GM12873 (cell line): ENCODE measurements at regions not wholly inside any gene's neighbourhood (a gene's known extent, or its start where the extent isn't known, plus 50 kb on each side); places are given as distances from the start of the nearest gene placed in this dataset.
A peak's percentile ranks its signal among the peaks of the same experiment; 100 is the strongest.

ENCODE experiments used
- CTCF ChIP-seq: IDR thresholded peaks from 2 replicates; pipeline ENCODE4 v1.5.1; 2012; ENCODE audit warnings: low read depth, mild to moderate bottlenecking, moderate library complexity, low read length, control low read depth; ENCODE audit not compliant: insufficient read depth; ENCODE audit errors: missing control alignments

- no peak for TF ChIP-seq CTCF
These were observed 107.8 kb upstream of the OXGR1 start for GRCh38 chr13:97101912-97102708.

GRCh38 chr13:97106323-97106722, 112.0 kb upstream of the OXGR1 start:
- no peak for TF ChIP-seq CTCF

- no peak for TF ChIP-seq CTCF
These were observed 113.7 kb upstream of the OXGR1 start for GRCh38 chr13:97107815-97108529.

- no peak for TF ChIP-seq CTCF
These were observed 113.6 kb upstream of the MBNL2 start for GRCh38 chr13:97108530-97108900.

GRCh38 chr13:97109256-97109655, 112.9 kb upstream of the MBNL2 start:
- TF ChIP-seq CTCF = no peak

- peak; percentile 94 for TF ChIP-seq CTCF
These were observed 112.2 kb upstream of the MBNL2 start for GRCh38 chr13:97109841-97110492.

- TF ChIP-seq CTCF = no peak
These were observed 111.2 kb upstream of the MBNL2 start for GRCh38 chr13:97110936-97111335.
